HL-60 (cell line): ENCODE measurements at regions not wholly inside any gene's neighbourhood (a gene's known extent, or its start where the extent isn't known, plus 50 kb on each side); places are given as distances from the start of the nearest gene placed in this dataset.

Experiments used
- DNase-seq, 2 experiments: peaks; one replicate each; pipeline ENCODE4 v3.0.0-alpha.2; 2010 to 2020; ENCODE audit warnings: low read depth in 1 of 2, low spot score in 1 of 2
- H3K27ac ChIP-seq: fragments of 250-450 bp; sonication (Bioruptor Pico); replicated peaks from 2 replicates; pipeline ENCODE4 v1.5.1; 2020; ENCODE audit warnings: mild to moderate bottlenecking, moderate library complexity
- H3K27me3 ChIP-seq: fragments of 250-450 bp; sonication (Bioruptor Pico); 2 replicates; pipeline ENCODE4 v1.5.1; 2021; ENCODE audit warnings: mild to moderate bottlenecking, moderate library complexity; ENCODE audit not compliant: insufficient read depth, poor library complexity, severe bottlenecking
- H3K4me3 ChIP-seq: replicated peaks from 2 replicates; pipeline ENCODE4 v1.5.1; 2011; ENCODE audit warnings: mild to moderate bottlenecking, control low read depth, low read length; ENCODE audit not compliant: insufficient read depth
- GABPA ChIP-seq: IDR thresholded peaks from 2 replicates; pipeline ENCODE4 v1.6.1; 2012; ENCODE audit warnings: low read depth
- POLR2AphosphoS5 ChIP-seq: IDR thresholded peaks from 2 replicates; pipeline ENCODE4 v1.6.1; 2012; ENCODE audit warnings: low read depth
- SPI1 ChIP-seq: IDR thresholded peaks from 2 replicates; pipeline ENCODE4 v1.6.1; 2012; ENCODE audit warnings: low read depth, mild to moderate bottlenecking, borderline replicate concordance
- TF ChIP-seq, protein P1 (sequence below): IDR thresholded peaks from one replicate; pipeline ENCODE4 v1.5.1; 2011; ENCODE audit warnings: low read length, control low read depth, inconsistent platforms; ENCODE audit not compliant: insufficient read depth
- TF ChIP-seq, protein P2 (sequence below): IDR thresholded peaks from 2 replicates; pipeline ENCODE4 v1.6.1; 2012; ENCODE audit warnings: low read depth; ENCODE audit not compliant: insufficient replicate concordance

DNA sequence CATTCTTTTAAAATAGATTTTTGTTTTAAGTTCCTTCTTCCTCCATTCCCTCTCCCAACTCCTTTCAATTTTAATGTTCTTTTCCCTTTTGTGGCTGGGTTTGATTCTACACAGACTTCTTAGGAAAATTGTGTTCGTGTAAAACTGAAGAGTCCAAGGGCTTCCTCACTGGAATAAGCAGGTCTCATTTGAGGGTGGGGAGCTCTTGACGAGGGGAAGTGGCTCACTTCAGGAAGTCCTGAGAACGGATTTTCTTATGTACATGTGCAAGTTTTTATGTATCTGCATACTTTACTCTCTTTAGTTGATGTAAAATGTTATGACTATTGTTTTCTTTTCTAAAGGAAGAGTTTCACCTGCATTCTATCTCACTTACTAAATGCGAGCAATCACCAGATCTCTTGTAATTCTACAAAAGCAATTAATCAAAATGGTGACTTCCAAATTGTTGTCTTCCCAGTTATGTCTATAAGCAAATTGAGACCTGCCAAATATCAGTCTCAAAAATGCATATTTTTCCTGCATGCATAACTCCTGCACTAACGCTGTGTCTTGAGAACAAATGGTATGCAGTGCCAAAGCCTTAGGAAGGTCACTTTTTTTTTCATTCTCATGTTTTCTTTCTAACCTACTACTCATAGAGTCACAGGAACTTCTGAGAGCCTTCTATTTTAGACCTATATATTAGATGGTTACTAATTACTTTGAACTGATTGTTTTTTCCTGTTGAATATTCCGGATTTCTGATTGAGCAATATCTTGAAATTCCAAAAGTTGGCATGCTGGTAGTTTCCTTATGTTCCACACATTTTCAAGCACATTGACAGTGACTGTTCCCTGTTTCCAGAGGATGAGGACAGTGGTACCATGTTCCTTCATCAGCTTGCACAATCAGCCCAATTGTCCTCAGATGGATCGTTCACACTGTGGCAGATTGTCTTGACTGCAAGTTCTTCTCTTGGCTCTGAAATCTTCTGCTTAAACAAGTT lies 251.9 kb upstream of the PRDM1 start:
- TF ChIP-seq SPI1 (peak; percentile 12; the same call in 1 of the 2 replicates), GABPA (no peak)
- TF ChIP-seq, protein P1, sequence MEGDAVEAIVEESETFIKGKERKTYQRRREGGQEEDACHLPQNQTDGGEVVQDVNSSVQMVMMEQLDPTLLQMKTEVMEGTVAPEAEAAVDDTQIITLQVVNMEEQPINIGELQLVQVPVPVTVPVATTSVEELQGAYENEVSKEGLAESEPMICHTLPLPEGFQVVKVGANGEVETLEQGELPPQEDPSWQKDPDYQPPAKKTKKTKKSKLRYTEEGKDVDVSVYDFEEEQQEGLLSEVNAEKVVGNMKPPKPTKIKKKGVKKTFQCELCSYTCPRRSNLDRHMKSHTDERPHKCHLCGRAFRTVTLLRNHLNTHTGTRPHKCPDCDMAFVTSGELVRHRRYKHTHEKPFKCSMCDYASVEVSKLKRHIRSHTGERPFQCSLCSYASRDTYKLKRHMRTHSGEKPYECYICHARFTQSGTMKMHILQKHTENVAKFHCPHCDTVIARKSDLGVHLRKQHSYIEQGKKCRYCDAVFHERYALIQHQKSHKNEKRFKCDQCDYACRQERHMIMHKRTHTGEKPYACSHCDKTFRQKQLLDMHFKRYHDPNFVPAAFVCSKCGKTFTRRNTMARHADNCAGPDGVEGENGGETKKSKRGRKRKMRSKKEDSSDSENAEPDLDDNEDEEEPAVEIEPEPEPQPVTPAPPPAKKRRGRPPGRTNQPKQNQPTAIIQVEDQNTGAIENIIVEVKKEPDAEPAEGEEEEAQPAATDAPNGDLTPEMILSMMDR = no peak
- no peak overlapping the region for H3K4me3 ChIP-seq
- no peak overlapping the region for H3K27ac ChIP-seq
- no peak for DNase-seq
- no peaks in the 10 kb centered on the region for H3K27me3 ChIP-seq

DNA sequence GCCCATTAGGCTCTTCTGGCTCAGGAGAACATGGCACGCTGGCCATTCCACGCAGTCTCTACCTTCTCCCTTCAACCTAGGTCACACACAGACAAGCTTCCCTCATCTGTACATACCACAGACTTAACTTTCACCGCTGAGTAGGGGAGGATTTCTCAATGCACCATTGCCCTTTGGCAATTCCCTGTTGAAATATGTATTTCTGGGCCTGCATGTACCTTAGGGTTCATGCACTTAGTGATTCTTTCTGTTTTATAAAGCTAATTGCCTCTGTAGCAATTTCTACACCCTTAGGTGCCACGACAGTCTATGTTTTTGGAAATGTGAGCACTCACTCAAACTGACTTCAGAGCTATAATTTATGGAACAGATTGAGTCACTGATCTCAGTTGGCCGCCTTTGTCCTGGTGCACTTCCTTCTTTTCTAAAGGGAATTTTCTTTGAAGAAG lies 253.8 kb upstream of the PRDM1 start:
- peak; percentile 58 to 90 for DNase-seq
- Histone ChIP-seq H3K4me3 (no peak overlapping the region), H3K27me3 (no peaks in the 10 kb centered on the region), H3K27ac (peak overlapping the region; percentile 15)
- TF ChIP-seq POLR2AphosphoS5 = peak; percentile 38; the same call in 1 of the 2 replicates
- TF ChIP-seq, protein P1 = no peak
- peak; percentile 80 for TF ChIP-seq SPI1

DNA sequence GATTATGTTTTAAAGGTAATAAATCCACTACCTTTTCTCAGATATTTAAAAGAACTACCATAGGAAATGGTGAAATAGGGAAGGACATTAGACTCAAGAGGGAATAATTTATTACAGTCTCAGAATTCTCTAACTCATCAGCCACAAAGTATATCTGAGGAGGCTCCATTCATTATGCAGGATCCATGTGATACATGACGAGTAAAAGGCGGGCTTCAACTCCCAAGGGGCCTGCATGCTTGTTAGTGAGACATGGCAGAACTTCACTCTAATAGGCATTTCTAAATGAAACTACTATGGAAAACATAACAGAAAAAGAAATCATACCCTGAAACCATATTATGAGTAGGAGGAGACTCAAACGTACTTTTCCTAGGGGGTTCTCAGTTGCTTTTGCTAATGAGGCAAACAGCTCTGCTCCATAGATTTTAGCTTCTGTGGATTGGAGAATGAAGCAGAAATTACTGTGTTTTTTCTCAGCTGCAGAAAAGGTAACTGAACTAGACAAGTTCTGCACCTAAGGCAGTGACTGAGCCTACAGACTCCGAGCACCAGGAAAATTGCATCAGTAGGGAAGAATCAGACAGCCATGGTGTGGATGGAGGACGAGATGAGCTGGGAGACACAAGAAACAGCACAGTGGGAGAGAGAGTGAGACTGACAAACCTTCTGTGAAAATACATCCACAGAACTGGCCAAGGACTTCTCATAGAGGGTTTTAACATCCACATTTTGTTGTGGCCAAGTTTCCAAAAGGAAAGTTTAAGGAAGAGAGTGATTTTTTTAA lies 254.6 kb upstream of the PRDM1 start:
- no peak overlapping the region for H3K27ac ChIP-seq

More for the DNA sequence above, 254.6 kb upstream of the PRDM1 start:
- TF ChIP-seq GABPA (no peak), POLR2AphosphoS5 (no peak), SPI1 (no peak)
- TF ChIP-seq, protein P1 = no peak
- TF ChIP-seq, protein P2, sequence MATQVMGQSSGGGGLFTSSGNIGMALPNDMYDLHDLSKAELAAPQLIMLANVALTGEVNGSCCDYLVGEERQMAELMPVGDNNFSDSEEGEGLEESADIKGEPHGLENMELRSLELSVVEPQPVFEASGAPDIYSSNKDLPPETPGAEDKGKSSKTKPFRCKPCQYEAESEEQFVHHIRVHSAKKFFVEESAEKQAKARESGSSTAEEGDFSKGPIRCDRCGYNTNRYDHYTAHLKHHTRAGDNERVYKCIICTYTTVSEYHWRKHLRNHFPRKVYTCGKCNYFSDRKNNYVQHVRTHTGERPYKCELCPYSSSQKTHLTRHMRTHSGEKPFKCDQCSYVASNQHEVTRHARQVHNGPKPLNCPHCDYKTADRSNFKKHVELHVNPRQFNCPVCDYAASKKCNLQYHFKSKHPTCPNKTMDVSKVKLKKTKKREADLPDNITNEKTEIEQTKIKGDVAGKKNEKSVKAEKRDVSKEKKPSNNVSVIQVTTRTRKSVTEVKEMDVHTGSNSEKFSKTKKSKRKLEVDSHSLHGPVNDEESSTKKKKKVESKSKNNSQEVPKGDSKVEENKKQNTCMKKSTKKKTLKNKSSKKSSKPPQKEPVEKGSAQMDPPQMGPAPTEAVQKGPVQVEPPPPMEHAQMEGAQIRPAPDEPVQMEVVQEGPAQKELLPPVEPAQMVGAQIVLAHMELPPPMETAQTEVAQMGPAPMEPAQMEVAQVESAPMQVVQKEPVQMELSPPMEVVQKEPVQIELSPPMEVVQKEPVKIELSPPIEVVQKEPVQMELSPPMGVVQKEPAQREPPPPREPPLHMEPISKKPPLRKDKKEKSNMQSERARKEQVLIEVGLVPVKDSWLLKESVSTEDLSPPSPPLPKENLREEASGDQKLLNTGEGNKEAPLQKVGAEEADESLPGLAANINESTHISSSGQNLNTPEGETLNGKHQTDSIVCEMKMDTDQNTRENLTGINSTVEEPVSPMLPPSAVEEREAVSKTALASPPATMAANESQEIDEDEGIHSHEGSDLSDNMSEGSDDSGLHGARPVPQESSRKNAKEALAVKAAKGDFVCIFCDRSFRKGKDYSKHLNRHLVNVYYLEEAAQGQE = no peak
- no peaks in the 10 kb centered on the region for H3K27me3 ChIP-seq
- DNase-seq = no peak
- no peak overlapping the region for H3K4me3 ChIP-seq
